OCI-LY7 (cell line): ENCODE measurements at regions not wholly inside any gene's neighbourhood (a gene's known extent, or its start where the extent isn't known, plus 50 kb on each side); places are given as distances from the start of the nearest gene placed in this dataset.

Source experiments
- BruUV-seq: library from RNA; stranded (reverse); fragments of 400-500 nt; replicated peaks from 2 replicates; lab custom pipeline; 2021; lab: Mats Ljungman, UMichigan
- CTCF ChIA-PET: fragments of 300-600 bp; sonication (Branson Sonifier 250); formaldehyde crosslinking; loops from one replicate; lab custom pipeline; 2022; ENCODE audit warnings: antibody characterized with exemption; ENCODE audit not compliant: unreplicated experiment; lab: Charles Lee
- POLR2A ChIA-PET: fragments of 300-600 bp; sonication (Branson Sonifier 250); formaldehyde crosslinking; loops from one replicate; lab custom pipeline; 2022; ENCODE audit warnings: antibody characterized with exemption; lab: Charles Lee
- DNase-seq: peaks from one replicate; pipeline ENCODE4 v3.0.0-alpha.2; 2015; ENCODE audit warnings: low spot score
- H2AFZ ChIP-seq: fragments of 200-600 bp; sonication (generic), shearing (Covaris generic); 2 replicates; pipeline ENCODE4 v1.6.1; 2014; ENCODE audit warnings: mild to moderate bottlenecking, antibody characterized with exemption, low read length, moderate library complexity
- H3K27ac ChIP-seq: fragments of 200-600 bp; sonication (generic); 2 replicates; pipeline ENCODE4 v1.5.1; 2014; ENCODE audit warnings: mixed run types, low read depth, mild to moderate bottlenecking, moderate library complexity, low read length, inconsistent platforms; ENCODE audit not compliant: poor library complexity, severe bottlenecking
- H3K36me3 ChIP-seq: fragments of 200-600 bp; sonication (generic); 2 replicates; pipeline ENCODE4 v1.6.1; 2014; ENCODE audit warnings: mild to moderate bottlenecking, antibody characterized with exemption, low read length, moderate library complexity, mixed read lengths; ENCODE audit not compliant: insufficient read depth
- H3K4me1 ChIP-seq: fragments of 200-600 bp; sonication (generic); 2 replicates; pipeline ENCODE4 v1.5.1; 2014; ENCODE audit warnings: mild to moderate bottlenecking, low read length; ENCODE audit not compliant: insufficient read depth, poor library complexity, severe bottlenecking
- H3K4me2 ChIP-seq: fragments of 200-600 bp; sonication (generic); 2 replicates; pipeline ENCODE4 v1.6.1; 2014; ENCODE audit warnings: mild to moderate bottlenecking, low read length
- H3K4me3 ChIP-seq: fragments of 200-600 bp; sonication (generic); 2 replicates; pipeline ENCODE4 v1.5.1; 2014; ENCODE audit warnings: mild to moderate bottlenecking, low read depth, low read length; ENCODE audit not compliant: poor library complexity, severe bottlenecking
- H3K79me2 ChIP-seq: fragments of 200-600 bp; sonication (generic); 2 replicates; pipeline ENCODE4 v1.6.1; 2016; ENCODE audit warnings: low read depth, mild to moderate bottlenecking, low read length, moderate library complexity, mixed read lengths; ENCODE audit not compliant: insufficient read depth
- H3K9me2 ChIP-seq: fragments of 200-600 bp; sonication (generic); 2 replicates; pipeline ENCODE4 v1.6.1; 2016; ENCODE audit warnings: mild to moderate bottlenecking, low read length, mixed read lengths; ENCODE audit not compliant: insufficient read depth
- H3K9me3 ChIP-seq: fragments of 200-600 bp; sonication (generic); 2 replicates; pipeline ENCODE4 v1.6.1; 2014; ENCODE audit warnings: mild to moderate bottlenecking, mixed run types, low read length, mixed read lengths
- H4K20me1 ChIP-seq: fragments of 200-600 bp; sonication (generic); 2 replicates; pipeline ENCODE4 v1.6.1; 2014; ENCODE audit warnings: mild to moderate bottlenecking, antibody characterized with exemption, low read length, moderate library complexity, mixed read lengths; ENCODE audit not compliant: insufficient read depth
- CTCF ChIP-seq: fragments of 200-600 bp; sonication (generic); conservative IDR thresholded peaks from 2 replicates; pipeline ENCODE4 v1.5.1; 2014; ENCODE audit warnings: mild to moderate bottlenecking, antibody characterized with exemption, low read length, moderate library complexity, mixed read lengths
- EZH2phosphoT487 ChIP-seq: fragments of 200-600 bp; sonication (generic); IDR thresholded peaks from 2 replicates; pipeline ENCODE4 v1.6.1; 2018; ENCODE audit warnings: low read depth, borderline replicate concordance, mild to moderate bottlenecking, mixed run types, antibody characterized with exemption, low read length, moderate library complexity, mixed read lengths
- intact Hi-C: fragments of 100-400 bp; cut with micrococcal nuclease; formaldehyde crosslinking; loops from one replicate; pipeline ENCODE4 v1.10.0; 2022; ENCODE audit not compliant: unreplicated experiment

GRCh38 chr4:170589597-170590191, 499.9 kb upstream of the AADAT start:
- Histone ChIP-seq H2AFZ (no peak overlapping the region), H3K36me3 (no peaks in the 10 kb centered on the region), H3K27ac (no peak overlapping the region), H3K4me1 (no peaks in the 10 kb centered on the region), H3K4me2 (no peak overlapping the region), H3K9me3 (no peaks in the 10 kb centered on the region), H3K79me2 (no peaks in the 10 kb centered on the region), H3K9me2 (no peaks in the 10 kb centered on the region), H4K20me1 (no peaks in the 10 kb centered on the region), H3K4me3 (no peak overlapping the region)
- no peak for TF ChIP-seq EZH2phosphoT487
- peak; percentile 61 for TF ChIP-seq CTCF
- CTCF ChIA-PET, result no interaction called here
- BruUV-seq, result no TSS peak
- peak; percentile 30 for DNase-seq
- intact Hi-C loops, result loop anchor here (5.0 kb wide), 1 partner anchor 263 kb away; no protein-coding TSS in a partner anchor
- POLR2A ChIA-PET, result no interaction called here

DNA sequence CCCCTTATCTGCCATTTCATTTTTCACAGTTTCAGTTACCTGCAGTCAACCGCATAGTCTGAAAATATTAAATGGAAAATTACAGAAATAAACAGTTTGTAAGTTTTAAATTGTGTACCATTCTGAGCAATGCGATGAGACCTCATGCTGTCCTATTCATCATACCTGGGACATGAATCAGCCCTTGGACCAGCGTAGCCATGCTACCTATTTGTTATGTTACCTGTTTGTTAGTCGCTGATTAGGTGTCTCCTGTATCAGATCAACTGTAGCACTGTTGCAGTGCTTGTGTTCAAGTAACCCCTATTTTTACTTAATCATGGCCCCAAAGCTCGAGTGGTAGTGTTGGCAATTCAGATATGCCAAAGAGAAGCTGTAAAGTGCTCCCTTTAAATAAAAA, 492.2 kb upstream of the AADAT start:
- Histone ChIP-seq H3K27ac (no peak overlapping the region), H3K4me2 (no peak overlapping the region), H3K79me2 (no peaks in the 10 kb centered on the region), H3K36me3 (no peaks in the 10 kb centered on the region), H3K9me3 (no peaks in the 10 kb centered on the region), H3K9me2 (no peaks in the 10 kb centered on the region), H3K4me3 (no peak overlapping the region), H3K4me1 (no peaks in the 10 kb centered on the region), H4K20me1 (no peaks in the 10 kb centered on the region), H2AFZ (no peak overlapping the region)
- ChIA-PET CTCF (no interaction called here), POLR2A (no interaction called here)
- TF ChIP-seq EZH2phosphoT487 (no peak), CTCF (no peak)
- DNase-seq, result no peak
- intact Hi-C loops, result no loop called here
- BruUV-seq, result no TSS peak

- H3K4me2 ChIP-seq, result no peak overlapping the region
- no peaks in the 10 kb centered on the region for H3K9me3 ChIP-seq
- H3K4me3 ChIP-seq, result no peak overlapping the region
- H4K20me1 ChIP-seq, result no peaks in the 10 kb centered on the region
- no peaks in the 10 kb centered on the region for H3K4me1 ChIP-seq
- CTCF ChIA-PET, result no interaction called here
- no peak for DNase-seq
- H3K27ac ChIP-seq, result no peak overlapping the region
- intact Hi-C loops, result no loop called here
- BruUV-seq, result no TSS peak
- no peak overlapping the region for H2AFZ ChIP-seq
- H3K36me3 ChIP-seq, result no peaks in the 10 kb centered on the region
- H3K79me2 ChIP-seq, result no peaks in the 10 kb centered on the region
- TF ChIP-seq EZH2phosphoT487 (no peak), CTCF (no peak)
- POLR2A ChIA-PET, result no interaction called here
- H3K9me2 ChIP-seq, result no peaks in the 10 kb centered on the region
These were observed 491.6 kb upstream of the AADAT start for GRCh38 chr4:170581322-170581721.
